Choroid plexus epithelial cell (primary cell): ENCODE measurements at regions not wholly inside any gene's neighbourhood (a gene's known extent, or its start where the extent isn't known, plus 50 kb on each side); places are given as distances from the start of the nearest gene placed in this dataset.

ENCODE experiments used
- DNase-seq: peaks from one replicate; pipeline ENCODE4 v3.0.0-alpha.2; 2010; ENCODE audit warnings: low read depth
- H3K4me3 ChIP-seq: 2 replicates; pipeline ENCODE4 v1.5.1; 2011; ENCODE audit warnings: low read depth, mild to moderate bottlenecking, control low read depth, low read length, moderate library complexity
- CTCF ChIP-seq: conservative IDR thresholded peaks from 2 replicates; pipeline ENCODE4 v1.5.1; 2011; ENCODE audit warnings: low read depth, mild to moderate bottlenecking, control low read depth, inconsistent platforms, low read length, moderate library complexity

DNA sequence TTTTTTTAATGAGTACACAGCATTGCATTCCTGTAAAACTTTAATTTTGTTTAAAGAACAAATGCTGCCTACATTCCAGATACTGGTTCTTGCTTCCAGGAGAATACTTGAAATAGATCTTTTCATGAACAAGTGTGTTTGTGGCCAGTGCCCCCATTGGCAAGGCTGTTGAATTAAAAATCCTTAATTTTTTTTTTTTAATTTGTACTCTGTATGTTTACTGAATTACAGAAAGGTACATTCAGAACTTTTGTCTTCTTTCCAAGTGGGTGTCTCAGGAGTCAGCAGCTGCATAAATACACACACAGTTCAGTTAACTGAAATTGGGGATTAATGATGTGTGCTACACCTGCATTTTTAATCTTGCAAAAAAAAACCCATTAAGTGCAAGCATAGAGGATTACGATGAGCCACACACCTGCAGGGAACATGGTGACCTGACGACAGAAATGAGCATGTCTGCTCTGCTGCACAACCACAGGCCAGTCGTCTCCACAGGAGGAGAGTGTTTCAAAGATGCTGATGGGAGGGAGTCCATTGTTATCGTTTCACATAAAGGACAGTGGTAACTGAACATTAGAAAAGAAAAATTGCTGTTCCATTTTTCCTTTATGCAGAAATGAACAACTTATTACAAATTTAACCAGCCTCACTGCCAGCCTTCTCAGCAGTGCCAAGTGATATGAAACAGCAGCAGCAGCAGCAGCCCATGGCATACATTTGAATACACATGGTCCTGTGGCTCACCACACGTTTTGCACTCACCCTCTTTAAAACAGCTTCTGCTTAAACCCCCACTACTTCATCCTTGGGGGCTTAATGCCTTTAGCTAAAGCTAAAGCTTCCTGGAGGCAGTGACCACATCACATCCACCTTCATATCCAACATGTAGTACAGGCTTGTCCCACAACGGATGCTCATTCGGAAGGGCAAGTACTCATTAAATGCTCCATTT, 72.3 kb upstream of the RFC3 start:
- no peak for TF ChIP-seq CTCF
- DNase-seq = no peak
- H3K4me3 ChIP-seq = no peak overlapping the region

GRCh38 chr13:33746867-33747266, 71.1 kb upstream of the RFC3 start:
- no peak for DNase-seq
- TF ChIP-seq CTCF = no peak
- H3K4me3 ChIP-seq = no peak overlapping the region

DNA sequence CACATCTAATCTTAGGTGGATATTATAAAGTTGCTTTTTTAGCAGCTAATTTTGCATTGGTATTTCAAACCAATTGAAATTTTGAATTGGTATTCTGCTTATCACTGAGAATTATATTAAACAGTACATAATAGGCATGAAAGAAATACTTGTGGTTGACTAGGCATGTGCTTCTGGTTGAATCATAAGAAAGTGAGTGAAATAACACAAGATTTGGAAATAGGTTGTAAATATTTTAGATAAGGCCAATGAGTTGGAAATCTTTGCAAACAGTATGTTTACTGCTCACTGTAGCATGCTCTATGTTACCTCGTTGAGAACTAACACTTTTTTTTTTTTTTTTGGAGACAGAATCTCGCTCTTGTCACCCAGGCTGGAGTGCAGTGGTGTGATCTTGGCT, 66.8 kb upstream of the RFC3 start:
- H3K4me3 ChIP-seq = no peak overlapping the region
- DNase-seq = peak; percentile 87
- no peak for TF ChIP-seq CTCF

DNA sequence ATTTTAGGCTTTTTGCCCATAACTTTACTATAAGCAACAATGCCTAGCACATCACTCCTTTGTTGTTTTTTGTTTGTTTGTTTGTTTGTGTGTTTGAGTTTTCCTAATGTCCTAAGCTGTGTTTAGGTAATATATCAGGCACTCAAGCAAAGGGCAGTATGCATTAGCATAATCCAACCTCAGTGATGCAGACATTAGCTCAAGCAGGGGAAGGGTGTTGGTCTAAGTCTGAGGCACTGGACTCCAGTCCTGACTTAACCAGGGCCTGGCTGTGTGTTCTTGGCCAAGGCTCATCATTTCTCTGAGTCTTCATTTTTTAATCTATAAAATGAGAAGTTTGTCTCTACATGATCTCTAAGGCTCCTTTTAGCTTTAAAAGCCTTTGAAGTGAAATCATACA, 65.9 kb upstream of the RFC3 start:
- H3K4me3 ChIP-seq = no peak overlapping the region
- TF ChIP-seq CTCF = no peak
- DNase-seq = no peak

- no peak for TF ChIP-seq CTCF
Measured at GRCh38 chr13:33752597-33752996, 65.4 kb upstream of the RFC3 start.

GRCh38 chr13:33756929-33757328, 61.0 kb upstream of the RFC3 start:
- no peak for TF ChIP-seq CTCF
- no peak overlapping the region for H3K4me3 ChIP-seq
- DNase-seq = no peak

More at GRCh38 chr13:33752597-33752996, 65.4 kb upstream of the RFC3 start:
- no peak for DNase-seq
- no peak overlapping the region for H3K4me3 ChIP-seq

GRCh38 chr13:33757713-33758112, 60.2 kb upstream of the RFC3 start:
- no peak for TF ChIP-seq CTCF
- no peak for DNase-seq
- no peak overlapping the region for H3K4me3 ChIP-seq
